PC-9 (cell line): ENCODE measurements at regions not wholly inside any gene's neighbourhood (a gene's known extent, or its start where the extent isn't known, plus 50 kb on each side); places are given as distances from the start of the nearest gene placed in this dataset.

Source experiments
- BruUV-seq: library from RNA; stranded (reverse); fragments of 400-500 nt; replicated peaks from 2 replicates; lab custom pipeline; 2021; lab: Mats Ljungman, UMichigan
- CTCF ChIA-PET: fragments of 300-600 bp; sonication (Branson Sonifier 250); formaldehyde crosslinking; loops from one replicate; lab custom pipeline; 2022; ENCODE audit warnings: antibody characterized with exemption; lab: Charles Lee
- POLR2A ChIA-PET: fragments of 300-600 bp; sonication (Branson Sonifier 250); formaldehyde crosslinking; loops from one replicate; lab custom pipeline; 2022; ENCODE audit warnings: antibody characterized with exemption; ENCODE audit not compliant: unreplicated experiment; lab: Charles Lee
- DNase-seq, 2 experiments: peaks; one replicate each; pipeline versions ENCODE4 v3.0.0 to v3.0.0-alpha.2; 2015 to 2022; ENCODE audit warnings: mixed read lengths in 1 of 2
- H2AFZ ChIP-seq: fragments of 200-600 bp; sonication (generic); 2 replicates; pipeline ENCODE4 v1.8.1; 2017; ENCODE audit warnings: antibody characterized with exemption
- H3F3A ChIP-seq: fragments of 200-600 bp; sonication (generic); 2 replicates; pipeline ENCODE4 v1.8.1; 2017; ENCODE audit warnings: antibody characterized with exemption, mild to moderate bottlenecking, low read depth; ENCODE audit not compliant: insufficient read depth
- H3K27ac ChIP-seq: fragments of 200-600 bp; sonication (generic); 2 replicates; pipeline ENCODE4 v1.6.1; 2016; ENCODE audit warnings: mixed run types
- H3K27me3 ChIP-seq: fragments of 200-600 bp; sonication (generic); 2 replicates; pipeline ENCODE4 v1.6.1; 2016; ENCODE audit warnings: low read depth, mixed run types; ENCODE audit not compliant: insufficient read depth
- H3K36me3 ChIP-seq: fragments of 200-600 bp; sonication (generic); 2 replicates; pipeline ENCODE4 v1.6.1; 2016; ENCODE audit warnings: low read depth, mixed run types
- H3K4me1 ChIP-seq: fragments of 200-600 bp; sonication (generic); replicated peaks from 2 replicates; pipeline ENCODE4 v1.6.1; 2016; ENCODE audit warnings: mixed run types; ENCODE audit not compliant: insufficient read depth
- H3K4me2 ChIP-seq: fragments of 200-600 bp; sonication (generic); 2 replicates; pipeline ENCODE4 v1.6.1; 2017; ENCODE audit warnings: mixed run types
- H3K4me3 ChIP-seq: fragments of 200-600 bp; sonication (generic); 2 replicates; pipeline ENCODE4 v1.6.1; 2016; ENCODE audit warnings: mixed run types
- H3K79me2 ChIP-seq: fragments of 200-600 bp; sonication (generic); 2 replicates; pipeline ENCODE4 v1.6.1; 2017; ENCODE audit warnings: low read depth, mixed run types
- H3K9me2 ChIP-seq: fragments of 200-600 bp; sonication (generic); 2 replicates; pipeline ENCODE4 v1.8.1; 2017; ENCODE audit warnings: mild to moderate bottlenecking; ENCODE audit not compliant: insufficient read depth
- H3K9me3 ChIP-seq: fragments of 200-600 bp; sonication (generic); 2 replicates; pipeline ENCODE4 v1.8.1; 2016; ENCODE audit warnings: low read depth; ENCODE audit not compliant: insufficient read depth
- H4K20me1 ChIP-seq: fragments of 200-600 bp; sonication (generic); 2 replicates; pipeline ENCODE4 v1.8.1; 2017; ENCODE audit not compliant: insufficient read depth
- EZH2 ChIP-seq: fragments of 200-600 bp; sonication (generic); IDR thresholded peaks from 2 replicates; pipeline ENCODE4 v1.8.0; 2017; ENCODE audit warnings: antibody characterized with exemption, low read depth
- intact Hi-C: fragments of 100-400 bp; cut with micrococcal nuclease; formaldehyde crosslinking; loops from one replicate; pipeline ENCODE4 v1.10.0; 2022; ENCODE audit not compliant: unreplicated experiment
- TF ChIP-seq, protein P1 (sequence below): fragments of 200-600 bp; sonication (generic); conservative IDR thresholded peaks from 2 replicates; pipeline ENCODE4 v1.6.1; 2017; ENCODE audit warnings: mixed run types, antibody characterized with exemption, mild to moderate bottlenecking, moderate library complexity

GRCh38 chr3:153462545-153462944, 300.5 kb downstream of the RAP2B start:
- BruUV-seq: no TSS peak
- TF ChIP-seq EZH2: no peak
- TF ChIP-seq, protein P1, sequence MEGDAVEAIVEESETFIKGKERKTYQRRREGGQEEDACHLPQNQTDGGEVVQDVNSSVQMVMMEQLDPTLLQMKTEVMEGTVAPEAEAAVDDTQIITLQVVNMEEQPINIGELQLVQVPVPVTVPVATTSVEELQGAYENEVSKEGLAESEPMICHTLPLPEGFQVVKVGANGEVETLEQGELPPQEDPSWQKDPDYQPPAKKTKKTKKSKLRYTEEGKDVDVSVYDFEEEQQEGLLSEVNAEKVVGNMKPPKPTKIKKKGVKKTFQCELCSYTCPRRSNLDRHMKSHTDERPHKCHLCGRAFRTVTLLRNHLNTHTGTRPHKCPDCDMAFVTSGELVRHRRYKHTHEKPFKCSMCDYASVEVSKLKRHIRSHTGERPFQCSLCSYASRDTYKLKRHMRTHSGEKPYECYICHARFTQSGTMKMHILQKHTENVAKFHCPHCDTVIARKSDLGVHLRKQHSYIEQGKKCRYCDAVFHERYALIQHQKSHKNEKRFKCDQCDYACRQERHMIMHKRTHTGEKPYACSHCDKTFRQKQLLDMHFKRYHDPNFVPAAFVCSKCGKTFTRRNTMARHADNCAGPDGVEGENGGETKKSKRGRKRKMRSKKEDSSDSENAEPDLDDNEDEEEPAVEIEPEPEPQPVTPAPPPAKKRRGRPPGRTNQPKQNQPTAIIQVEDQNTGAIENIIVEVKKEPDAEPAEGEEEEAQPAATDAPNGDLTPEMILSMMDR: no peak

DNA sequence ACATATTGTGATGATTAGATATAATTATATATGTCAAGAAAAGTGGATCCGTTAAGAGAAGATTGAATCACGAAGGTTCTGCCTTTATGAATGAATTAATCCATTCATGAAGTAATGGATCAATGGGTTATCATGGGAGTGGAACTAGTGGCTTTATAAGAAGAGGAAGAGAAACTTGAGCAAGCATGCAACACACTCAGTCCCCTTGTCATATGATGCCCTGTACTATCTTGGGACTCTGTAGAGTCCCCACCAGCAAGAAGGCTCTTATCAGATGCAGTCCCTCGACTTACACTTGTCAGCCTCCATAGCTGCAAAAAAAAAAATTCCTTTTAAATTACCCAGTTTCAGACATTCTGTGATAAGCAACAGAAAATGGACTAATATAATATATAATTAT, 301.9 kb downstream of the RAP2B start:
- no TSS peak for BruUV-seq
- H3K9me3 ChIP-seq: no peaks in the 10 kb centered on the region
- no peaks in the 10 kb centered on the region for H3K9me2 ChIP-seq
- no peaks in the 10 kb centered on the region for H3K36me3 ChIP-seq
- H3K4me1 ChIP-seq: no peaks in the 10 kb centered on the region
- no peaks in the 10 kb centered on the region for H3K79me2 ChIP-seq
- H3K27ac ChIP-seq: no peak overlapping the region
- DNase-seq: no peak
- intact Hi-C loops: no loop called here
- H4K20me1 ChIP-seq: no peaks in the 10 kb centered on the region
- no peak overlapping the region for H3K4me3 ChIP-seq
- no peaks in the 10 kb centered on the region for H3K27me3 ChIP-seq
- ChIA-PET POLR2A (no interaction called here), CTCF (no interaction called here)
- no peaks in the 10 kb centered on the region for H3F3A ChIP-seq
- H2AFZ ChIP-seq: no peak overlapping the region
- TF ChIP-seq EZH2: no peak
- TF ChIP-seq, protein P1: no peak
- no peak overlapping the region for H3K4me2 ChIP-seq

More at GRCh38 chr3:153462545-153462944, 300.5 kb downstream of the RAP2B start:
- Histone ChIP-seq H3F3A (no peaks in the 10 kb centered on the region), H3K27ac (no peak overlapping the region), H3K9me2 (no peaks in the 10 kb centered on the region), H3K36me3 (no peaks in the 10 kb centered on the region), H3K4me3 (no peak overlapping the region), H3K4me2 (no peak overlapping the region), H3K4me1 (no peaks in the 10 kb centered on the region), H4K20me1 (no peaks in the 10 kb centered on the region), H2AFZ (no peak overlapping the region), H3K79me2 (no peaks in the 10 kb centered on the region), H3K9me3 (no peaks in the 10 kb centered on the region), H3K27me3 (no peaks in the 10 kb centered on the region)
- no peak for DNase-seq
- ChIA-PET CTCF (no interaction called here), POLR2A (no interaction called here)
- intact Hi-C loops: no loop called here

DNA sequence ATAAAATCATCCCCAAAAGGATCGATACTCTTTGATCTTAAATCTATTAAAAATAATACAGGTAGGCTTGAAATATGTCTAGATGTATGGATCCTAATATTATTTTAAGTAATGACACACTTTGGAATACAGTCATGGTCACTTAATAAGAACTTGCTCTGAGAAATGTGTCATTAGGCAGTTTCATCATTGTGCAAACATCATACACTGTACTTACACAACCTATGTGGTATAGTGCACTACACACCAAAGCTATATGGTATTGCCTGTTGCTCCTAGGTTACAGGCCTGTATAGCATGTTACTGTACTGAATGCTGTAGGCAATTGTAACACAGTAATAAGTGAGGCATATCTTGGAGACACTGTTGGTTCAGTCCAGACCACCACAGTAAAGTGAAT, 307.1 kb downstream of the RAP2B start:
- Histone ChIP-seq H3K79me2 (no peaks in the 10 kb centered on the region), H3K27ac (no peak overlapping the region), H3K36me3 (no peaks in the 10 kb centered on the region), H3K27me3 (no peaks in the 10 kb centered on the region), H3K9me2 (no peaks in the 10 kb centered on the region), H2AFZ (no peak overlapping the region), H4K20me1 (no peaks in the 10 kb centered on the region), H3K4me1 (no peaks in the 10 kb centered on the region), H3K9me3 (no peaks in the 10 kb centered on the region), H3F3A (no peaks in the 10 kb centered on the region), H3K4me2 (no peak overlapping the region), H3K4me3 (no peak overlapping the region)
- CTCF ChIA-PET: no interaction called here
- POLR2A ChIA-PET: no interaction called here
- BruUV-seq: no TSS peak
- intact Hi-C loops: no loop called here
- no peak for DNase-seq
- no peak for TF ChIP-seq EZH2
- TF ChIP-seq, protein P1: no peak
